Spleen (tissue), 7 donors: ENCODE measurements at regions not wholly inside any gene's neighbourhood (a gene's known extent, or its start where the extent isn't known, plus 50 kb on each side); places are given as distances from the start of the nearest gene placed in this dataset.

ENCODE experiments used
- POLR2A ChIP-seq, 3 donors: fragments of 450-650 bp; IDR thresholded peaks; one replicate each; pipeline ENCODE4 v1.5.1; 2017; ENCODE audit warnings: antibody characterized with exemption in 3 of 3, mild to moderate bottlenecking in 1 of 3
- TF ChIP-seq, protein P1 (sequence below), 11 experiments: fragments of 200-600 bp in 7 of 11; fragments of 450-650 bp in 4 of 11; sonication (generic) in 4 of 11; IDR thresholded peaks in 8 of 11; conservative IDR thresholded peaks in 3 of 11; 1 replicate in 7 of 11; 2 replicates in 4 of 11; pipeline versions ENCODE4 v1.4.0 to v1.8.0; 2016 to 2021; ENCODE audit warnings: antibody characterized with exemption in 11 of 11, inconsistent platforms in 4 of 11, mild to moderate bottlenecking in 1 of 11
- donor health status: DM: no; HTN: no; CAD: no; lungs with moderate emphysema.
- donor health status: DM: no; HTN: no; CAD: no.
- donor health status: DM: no; HTN: no; CAD: no.

- TF ChIP-seq, protein P1, sequence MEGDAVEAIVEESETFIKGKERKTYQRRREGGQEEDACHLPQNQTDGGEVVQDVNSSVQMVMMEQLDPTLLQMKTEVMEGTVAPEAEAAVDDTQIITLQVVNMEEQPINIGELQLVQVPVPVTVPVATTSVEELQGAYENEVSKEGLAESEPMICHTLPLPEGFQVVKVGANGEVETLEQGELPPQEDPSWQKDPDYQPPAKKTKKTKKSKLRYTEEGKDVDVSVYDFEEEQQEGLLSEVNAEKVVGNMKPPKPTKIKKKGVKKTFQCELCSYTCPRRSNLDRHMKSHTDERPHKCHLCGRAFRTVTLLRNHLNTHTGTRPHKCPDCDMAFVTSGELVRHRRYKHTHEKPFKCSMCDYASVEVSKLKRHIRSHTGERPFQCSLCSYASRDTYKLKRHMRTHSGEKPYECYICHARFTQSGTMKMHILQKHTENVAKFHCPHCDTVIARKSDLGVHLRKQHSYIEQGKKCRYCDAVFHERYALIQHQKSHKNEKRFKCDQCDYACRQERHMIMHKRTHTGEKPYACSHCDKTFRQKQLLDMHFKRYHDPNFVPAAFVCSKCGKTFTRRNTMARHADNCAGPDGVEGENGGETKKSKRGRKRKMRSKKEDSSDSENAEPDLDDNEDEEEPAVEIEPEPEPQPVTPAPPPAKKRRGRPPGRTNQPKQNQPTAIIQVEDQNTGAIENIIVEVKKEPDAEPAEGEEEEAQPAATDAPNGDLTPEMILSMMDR (IDR thresholded peaks at IDR 0.05 in 8 of 11, conservative IDR thresholded peaks at IDR 0.05 in 3 of 11) = no peak
- TF ChIP-seq POLR2A (IDR thresholded peaks at IDR 0.05) = no peak
Observed at GRCh38 chr1:170864876-170865538, 70.3 kb upstream of the MROH9 start.
